T-cell (primary cell): ENCODE measurements at regions not wholly inside any gene's neighbourhood (a gene's known extent, or its start where the extent isn't known, plus 50 kb on each side); places are given as distances from the start of the nearest gene placed in this dataset.
A peak's percentile ranks its signal among the peaks of the same experiment; 100 is the strongest.

ENCODE experiments used
- ATAC-seq, 4 experiments: fragments of 200-7000 bp in 3 of 4; fragments of 150-1000 bp in 1 of 4; cut with Tn5 transposase; replicated peaks in 1 of 4; 1 replicate in 3 of 4; 2 replicates in 1 of 4; pipeline ENCODE4 v1.10.0; 2021; ENCODE audit warnings: moderate library complexity in 3 of 4, mild to moderate bottlenecking in 2 of 4, moderate number of reproducible peaks in 1 of 4
- CTCF ChIA-PET, 2 donors: fragments of 300-600 bp; sonication (Branson Sonifier 250); formaldehyde crosslinking; loops; one replicate each; lab custom pipeline; 2022; ENCODE audit warnings: antibody characterized with exemption in 2 of 2; lab: Charles Lee
- POLR2A ChIA-PET, 2 donors: fragments of 300-600 bp; sonication (Branson Sonifier 250); formaldehyde crosslinking; loops; one replicate each; lab custom pipeline; 2022; ENCODE audit warnings: antibody characterized with exemption in 2 of 2; lab: Charles Lee
- DNase-seq, 35 experiments: peaks; one replicate each; pipeline versions ENCODE4 v3.0.0 to v3.0.0-alpha.2; 2013 to 2023
- H3K27ac ChIP-seq: one replicate; pipeline ENCODE4 v1.5.1; 2013; ENCODE audit warnings: low read length
- H3K27me3 ChIP-seq, 2 experiments: replicated peaks in 1 of 2; 1 replicate in 1 of 2; 2 replicates in 1 of 2; pipeline versions ENCODE4 v1.6.1 to v1.7.0; 2013; ENCODE audit warnings: low read length in 1 of 2, mixed read lengths in 1 of 2; ENCODE audit not compliant: control insufficient read depth in 2 of 2, insufficient read depth in 2 of 2; ENCODE audit errors: extremely low read depth in 1 of 2
- H3K36me3 ChIP-seq, 2 donors: 1 replicate in 1 of 2; 2 replicates in 1 of 2; pipeline versions ENCODE4 v1.6.1 to v1.7.0; 2013; ENCODE audit warnings: low read length in 1 of 2; ENCODE audit not compliant: control insufficient read depth in 2 of 2, insufficient read depth in 1 of 2; ENCODE audit errors: extremely low read depth in 1 of 2
- H3K4me1 ChIP-seq, 2 experiments: 1 replicate in 1 of 2; 2 replicates in 1 of 2; pipeline versions ENCODE4 v1.6.1 to v1.7.0; 2013; ENCODE audit warnings: low read length in 2 of 2, mixed read lengths in 1 of 2; ENCODE audit not compliant: insufficient read depth in 2 of 2, control insufficient read depth in 1 of 2; ENCODE audit errors: extremely low read depth in 1 of 2
- H3K4me3 ChIP-seq, 2 donors: 1 replicate in 1 of 2; 2 replicates in 1 of 2; pipeline versions ENCODE4 v1.5.1 to v1.7.0; 2013; ENCODE audit warnings: mild to moderate bottlenecking in 2 of 2, low read length in 1 of 2, moderate library complexity in 1 of 2; ENCODE audit not compliant: control insufficient read depth in 1 of 2; ENCODE audit errors: extremely low read depth in 1 of 2
- H3K9me3 ChIP-seq: 2 replicates; pipeline ENCODE4 v1.7.0; 2013
- H3K27ac Mint-ChIP-seq, 2 donors: one replicate each; pipeline ENCODE4 v1.8.0; 2020 to 2021; ENCODE audit warnings: mild to moderate bottlenecking in 2 of 2, mixed read lengths in 2 of 2
- H3K27me3 Mint-ChIP-seq, 2 donors: one replicate each; pipeline ENCODE4 v1.8.0; 2021 to 2022; ENCODE audit warnings: mixed read lengths in 2 of 2
- H3K36me3 Mint-ChIP-seq: one replicate; pipeline ENCODE4 v1.8.0; 2021; ENCODE audit warnings: mixed read lengths
- H3K4me1 Mint-ChIP-seq, 3 donors: one replicate each; pipeline ENCODE4 v1.8.0; 2020 to 2022; ENCODE audit warnings: mixed read lengths in 3 of 3, mild to moderate bottlenecking in 1 of 3
- H3K4me3 Mint-ChIP-seq, 3 donors: one replicate each; pipeline ENCODE4 v1.8.0; 2020 to 2022; ENCODE audit warnings: mild to moderate bottlenecking in 3 of 3, mixed read lengths in 3 of 3, moderate library complexity in 3 of 3
- H3K9me3 Mint-ChIP-seq, 3 donors: one replicate each; pipeline ENCODE4 v1.8.0; 2020 to 2022; ENCODE audit warnings: mixed read lengths in 3 of 3
- WGBS: methylation state at CpG from one replicate; pipeline ENCODE4 v1.1.5; 2013; ENCODE audit warnings: missing lambda C conversion rate; ENCODE audit not compliant: insufficient coverage; 5-methylcytosine and 5-hydroxymethylcytosine counted together

GRCh38 chr14:85943192-85943591, 413.2 kb downstream of the FLRT2 start:
- Mint-ChIP-seq H3K9me3 (peaks cover 4 to 16% (median 5%) of the 10 kb centered on the region in 3 donors), H3K4me1 (peaks cover 42 to 56% (median 53%) of the 10 kb centered on the region in 3 donors), H3K36me3 (peaks cover 35% of the 10 kb centered on the region), H3K4me3 (no peak overlapping the region), H3K27ac (no peak overlapping the region), H3K27me3 (no peaks in the 10 kb centered on the region)
- POLR2A ChIA-PET, result no interaction called here
- WGBS, result no CpG with 5 or more reads among the region's 1 CpG
- DNase-seq (no peak), ATAC-seq (no peak)
- CTCF ChIA-PET, result no interaction called here
- H3K4me3 ChIP-seq, result no peak overlapping the region
- no peaks in the 10 kb centered on the region for H3K9me3 ChIP-seq
- no peaks in the 10 kb centered on the region for H3K36me3 ChIP-seq
- no peaks in the 10 kb centered on the region for H3K27me3 ChIP-seq
- no peak overlapping the region for H3K27ac ChIP-seq
- no peaks in the 10 kb centered on the region for H3K4me1 ChIP-seq

- Mint-ChIP-seq H3K4me1 (peaks cover 45 to 54% (median 47%) of the 10 kb centered on the region in 3 donors), H3K9me3 (peaks cover 5 to 17% (median 15%) of the 10 kb centered on the region in 3 donors), H3K4me3 (peak overlapping the region; percentile 85 to 90 (median 88)), H3K27me3 (no peaks in the 10 kb centered on the region), H3K36me3 (peaks cover 15% of the 10 kb centered on the region), H3K27ac (peak overlapping the region; percentile 92)
- no peaks in the 10 kb centered on the region for H3K27me3 ChIP-seq
- H3K9me3 ChIP-seq, result no peaks in the 10 kb centered on the region
- ChIA-PET CTCF (no interaction called here), POLR2A (no interaction called here)
- peak in 1 of 35 experiments; percentile 49 for DNase-seq
- H3K4me3 ChIP-seq, result peak overlapping the region; percentile 83
- WGBS, result 0% methylated on average over 2 of the region's 3 CpGs
- H3K36me3 ChIP-seq, result no peaks in the 10 kb centered on the region
- peaks cover 4% of the 10 kb centered on the region in 2 experiments for H3K4me1 ChIP-seq
- peak overlapping the region; percentile 89 for H3K27ac ChIP-seq
- ATAC-seq, result peak; percentile 25 to 43 (median 36)
These were observed 404.9 kb downstream of the FLRT2 start for GRCh38 chr14:85934886-85935254.

GRCh38 chr14:85934123-85934885, 404.4 kb downstream of the FLRT2 start:
- POLR2A ChIA-PET, result interaction anchor here (0.6 to 0.9 kb wide), 2 partner anchors 15 to 408 kb away, joined by 3 to 4 read pairs; no protein-coding TSS in a partner anchor
- DNase-seq (peak; percentile 20 to 87 (median 46)), ATAC-seq (peak; percentile 80 to 88 (median 84))
- WGBS, result 0% methylated on average over 6 of the region's 12 CpGs
- H3K4me1 ChIP-seq, result peaks cover 4% of the 10 kb centered on the region in 2 experiments
- no peaks in the 10 kb centered on the region for H3K27me3 ChIP-seq
- no peaks in the 10 kb centered on the region for H3K9me3 ChIP-seq
- peak overlapping the region; percentile 83 for H3K4me3 ChIP-seq
- Mint-ChIP-seq H3K4me3 (peak overlapping the region; percentile 85 to 90 (median 88)), H3K4me1 (peaks cover 45 to 51% (median 45%) of the 10 kb centered on the region in 3 donors), H3K27me3 (no peaks in the 10 kb centered on the region), H3K27ac (peak overlapping the region; percentile 92), H3K9me3 (peaks cover 5 to 17% (median 15%) of the 10 kb centered on the region in 3 donors), H3K36me3 (peaks cover 15% of the 10 kb centered on the region)
- no peaks in the 10 kb centered on the region for H3K36me3 ChIP-seq
- peak overlapping the region; percentile 89 for H3K27ac ChIP-seq
- CTCF ChIA-PET, result interaction anchor here in 1 of 2 donors (0.8 kb wide), 1 partner anchor 30 kb away, joined by 4 read pairs; no protein-coding TSS in a partner anchor

GRCh38 chr14:85921241-85921640, 391.3 kb downstream of the FLRT2 start:
- no peaks in the 10 kb centered on the region for H3K9me3 Mint-ChIP-seq
- no peaks in the 10 kb centered on the region for H3K36me3 ChIP-seq
- POLR2A ChIA-PET, result no interaction called here

GRCh38 chr14:85917716-85918115, 387.8 kb downstream of the FLRT2 start:
- no peaks in the 10 kb centered on the region for H3K9me3 Mint-ChIP-seq
- WGBS, result 100% methylated on average over 1 of the region's 4 CpGs
- no peaks in the 10 kb centered on the region for H3K36me3 ChIP-seq
- H3K36me3 Mint-ChIP-seq, result no peaks in the 10 kb centered on the region
- H3K4me3 ChIP-seq, result no peak overlapping the region
- H3K4me1 Mint-ChIP-seq, result no peaks in the 10 kb centered on the region
- CTCF ChIA-PET, result no interaction called here
- POLR2A ChIA-PET, result no interaction called here
- no peak for DNase-seq
- H3K9me3 ChIP-seq, result no peaks in the 10 kb centered on the region
- no peak overlapping the region for H3K4me3 Mint-ChIP-seq
- H3K27ac ChIP-seq, result no peak overlapping the region
- H3K4me1 ChIP-seq, result no peaks in the 10 kb centered on the region
- no peak overlapping the region for H3K27ac Mint-ChIP-seq
- ATAC-seq, result no peak
- H3K27me3 Mint-ChIP-seq, result peaks cover 0 to 5% of the 10 kb centered on the region in 2 donors
- peaks cover 0 to 4% of the 10 kb centered on the region in 2 experiments for H3K27me3 ChIP-seq

More at GRCh38 chr14:85921241-85921640, 391.3 kb downstream of the FLRT2 start:
- Histone ChIP-seq H3K27me3 (peaks cover 0 to 2% of the 10 kb centered on the region in 2 experiments), H3K9me3 (no peaks in the 10 kb centered on the region), H3K27ac (no peak overlapping the region), H3K4me1 (no peaks in the 10 kb centered on the region), H3K4me3 (no peak overlapping the region)
- no peak for ATAC-seq
- Mint-ChIP-seq H3K27ac (no peak overlapping the region), H3K36me3 (no peaks in the 10 kb centered on the region), H3K4me1 (no peaks in the 10 kb centered on the region), H3K4me3 (no peak overlapping the region), H3K27me3 (peaks cover 0 to 5% of the 10 kb centered on the region in 2 donors)
- CTCF ChIA-PET, result no interaction called here
- 93% methylated on average over 3 of the region's 3 CpGs for WGBS
- no peak for DNase-seq

GRCh38 chr14:85915711-85916110, 385.8 kb downstream of the FLRT2 start:
- no peak for ATAC-seq
- H3K36me3 Mint-ChIP-seq, result no peaks in the 10 kb centered on the region
- Histone ChIP-seq H3K9me3 (no peaks in the 10 kb centered on the region), H3K4me1 (no peaks in the 10 kb centered on the region), H3K36me3 (no peaks in the 10 kb centered on the region), H3K27me3 (peaks cover 0 to 4% of the 10 kb centered on the region in 2 experiments), H3K4me3 (no peak overlapping the region), H3K27ac (no peak overlapping the region)
- no peak for DNase-seq
- no CpG with 5 or more reads among the region's 2 CpGs for WGBS
- H3K27me3 Mint-ChIP-seq, result peaks cover 0 to 5% of the 10 kb centered on the region in 2 donors
- ChIA-PET POLR2A (no interaction called here), CTCF (no interaction called here)
- H3K4me1 Mint-ChIP-seq, result no peaks in the 10 kb centered on the region
- no peak overlapping the region for H3K4me3 Mint-ChIP-seq
- H3K9me3 Mint-ChIP-seq, result no peaks in the 10 kb centered on the region
- H3K27ac Mint-ChIP-seq, result no peak overlapping the region
